GM12878 (cell line): ENCODE measurements at regions not wholly inside any gene's neighbourhood (a gene's known extent, or its start where the extent isn't known, plus 50 kb on each side); places are given as distances from the start of the nearest gene placed in this dataset.

Experiments
- CTCF ChIP-seq, 3 experiments: IDR thresholded peaks in 2 of 3; conservative IDR thresholded peaks in 1 of 3; 2 replicates each; pipeline ENCODE4 v1.5.1; 2011; ENCODE audit warnings: low read depth in 3 of 3, low read length in 3 of 3, mild to moderate bottlenecking in 3 of 3, control low read depth in 2 of 3, moderate library complexity in 2 of 3, inconsistent platforms in 1 of 3, mixed read lengths in 1 of 3; ENCODE audit not compliant: control insufficient read depth in 2 of 3, insufficient read depth in 1 of 3; ENCODE audit errors: extremely low read depth in 1 of 3
- EP300 ChIP-seq, 2 experiments: fragments of 150-350 bp in 1 of 2; IDR thresholded peaks; 2 replicates each; pipeline ENCODE4 v1.6.1; 2011 to 2012; ENCODE audit warnings: low read depth in 2 of 2, low read length in 2 of 2, borderline replicate concordance in 1 of 2, improper control_type of control experiment in 1 of 2, inconsistent platforms in 1 of 2; ENCODE audit not compliant: control insufficient read depth in 1 of 2
- GATAD2B ChIP-seq: fragments of 450-650 bp; conservative IDR thresholded peaks from 2 replicates; pipeline ENCODE4 v1.6.1; 2017; ENCODE audit warnings: low read depth, mild to moderate bottlenecking, moderate library complexity
- KDM1A ChIP-seq: fragments of 200-600 bp; sonication (generic); IDR thresholded peaks from 2 replicates; pipeline ENCODE4 v1.6.1; 2016; ENCODE audit warnings: borderline replicate concordance
- REST ChIP-seq: IDR thresholded peaks from 2 replicates; pipeline ENCODE4 v1.6.1; 2012; ENCODE audit warnings: mild to moderate bottlenecking, low read depth, low read length

- no peak for TF ChIP-seq EP300 (IDR thresholded peaks at IDR 0.05; ENCODE audit: borderline replicate concordance in 1 of 2, control insufficient read depth in 1 of 2, low read depth in 2 of 2, low read length in 2 of 2)
- TF ChIP-seq CTCF (IDR thresholded peaks at IDR 0.05 in 2 of 3, conservative IDR thresholded peaks at IDR 0.05 in 1 of 3; ENCODE audit: control insufficient read depth in 2 of 3, extremely low read depth in 1 of 3, insufficient read depth in 1 of 3, low read depth in 3 of 3, low read length in 3 of 3) = no peak
- TF ChIP-seq KDM1A = no peak
- no peak for TF ChIP-seq GATAD2B
- TF ChIP-seq REST = no peak
Observed at GRCh38 chr9:107548298-107549142, 59.0 kb upstream of the KLF4 start.
